ENCODE measurements at regions not wholly inside any gene's neighbourhood (a gene's known extent, or its start where the extent isn't known, plus 50 kb on each side); places are given as distances from the start of the nearest gene placed in this dataset.

GRCh38 chr5:74295676-74296075, 344.9 kb downstream of the ENC1 start:
- Histone ChIP-seq H3K9me3 (ENCODE audit: insufficient read depth, low read depth, low read length) (no peaks in the 10 kb centered on the region), H3K79me2 (ENCODE audit: insufficient read depth, low read length) (no peaks in the 10 kb centered on the region), H3K27me3 (ENCODE audit: insufficient read depth, low read length, poor library complexity, severe bottlenecking) (no peaks in the 10 kb centered on the region), H3K9ac (ENCODE audit: low read depth, low read length, poor library complexity, severe bottlenecking) (no peak overlapping the region), H4K20me1 (ENCODE audit: insufficient read depth, low read length, poor library complexity, severe bottlenecking) (no peaks in the 10 kb centered on the region), H3K4me1 (ENCODE audit: insufficient read depth, low read length, poor library complexity, severe bottlenecking) (peaks cover 9% of the 10 kb centered on the region), H3K4me3 (ENCODE audit: low read length, poor library complexity, severe bottlenecking) (no peak overlapping the region), H3F3A (ENCODE audit: low read depth) (no peaks in the 10 kb centered on the region), H3K9me2 (replicated peaks; ENCODE audit: low read depth, low read length) (no peaks in the 10 kb centered on the region), H2AFZ (ENCODE audit: low read length) (no peak overlapping the region), H3K4me2 (ENCODE audit: low read depth, low read length, poor library complexity, severe bottlenecking) (no peak overlapping the region), H3K36me3 (ENCODE audit: insufficient read depth, low read length) (no peaks in the 10 kb centered on the region)
- TF ChIP-seq EZH2phosphoT487 (IDR thresholded peaks at IDR 0.05; ENCODE audit: borderline replicate concordance) (no peak), CTCF (conservative IDR thresholded peaks at IDR 0.05; ENCODE audit: low read length) (no peak)

GRCh38 chr5:74295141-74295540, 345.4 kb downstream of the ENC1 start:
- Histone ChIP-seq H4K20me1 (ENCODE audit: insufficient read depth, low read length, poor library complexity, severe bottlenecking) (no peaks in the 10 kb centered on the region), H2AFZ (ENCODE audit: low read length) (no peak overlapping the region), H3K4me3 (ENCODE audit: low read length, poor library complexity, severe bottlenecking) (no peak overlapping the region), H3K36me3 (ENCODE audit: insufficient read depth, low read length) (no peaks in the 10 kb centered on the region), H3K9ac (ENCODE audit: low read depth, low read length, poor library complexity, severe bottlenecking) (no peak overlapping the region), H3K9me3 (ENCODE audit: insufficient read depth, low read depth, low read length) (no peaks in the 10 kb centered on the region), H3K79me2 (ENCODE audit: insufficient read depth, low read length) (no peaks in the 10 kb centered on the region), H3K4me2 (ENCODE audit: low read depth, low read length, poor library complexity, severe bottlenecking) (no peak overlapping the region), H3K27me3 (ENCODE audit: insufficient read depth, low read length, poor library complexity, severe bottlenecking) (no peaks in the 10 kb centered on the region), H3K9me2 (replicated peaks; ENCODE audit: low read depth, low read length) (no peaks in the 10 kb centered on the region), H3F3A (ENCODE audit: low read depth) (no peaks in the 10 kb centered on the region), H3K4me1 (ENCODE audit: insufficient read depth, low read length, poor library complexity, severe bottlenecking) (peaks cover 9% of the 10 kb centered on the region)
- TF ChIP-seq EZH2phosphoT487 (IDR thresholded peaks at IDR 0.05; ENCODE audit: borderline replicate concordance) (no peak), CTCF (conservative IDR thresholded peaks at IDR 0.05; ENCODE audit: low read length) (no peak)

GRCh38 chr5:74294231-74294705, 346.3 kb downstream of the ENC1 start:
- Histone ChIP-seq H3K4me1 (ENCODE audit: insufficient read depth, low read length, poor library complexity, severe bottlenecking) (peaks cover 9% of the 10 kb centered on the region), H3F3A (ENCODE audit: low read depth) (no peaks in the 10 kb centered on the region), H3K9me3 (ENCODE audit: insufficient read depth, low read depth, low read length) (no peaks in the 10 kb centered on the region), H3K9me2 (replicated peaks; ENCODE audit: low read depth, low read length) (no peaks in the 10 kb centered on the region), H3K27me3 (ENCODE audit: insufficient read depth, low read length, poor library complexity, severe bottlenecking) (no peaks in the 10 kb centered on the region), H3K36me3 (ENCODE audit: insufficient read depth, low read length) (no peaks in the 10 kb centered on the region), H4K20me1 (ENCODE audit: insufficient read depth, low read length, poor library complexity, severe bottlenecking) (no peaks in the 10 kb centered on the region), H3K4me3 (ENCODE audit: low read length, poor library complexity, severe bottlenecking) (no peak overlapping the region), H3K79me2 (ENCODE audit: insufficient read depth, low read length) (no peaks in the 10 kb centered on the region), H2AFZ (ENCODE audit: low read length) (no peak overlapping the region), H3K9ac (ENCODE audit: low read depth, low read length, poor library complexity, severe bottlenecking) (no peak overlapping the region), H3K4me2 (ENCODE audit: low read depth, low read length, poor library complexity, severe bottlenecking) (no peak overlapping the region)
- TF ChIP-seq EZH2phosphoT487 (IDR thresholded peaks at IDR 0.05; ENCODE audit: borderline replicate concordance): no peak
- TF ChIP-seq CTCF (conservative IDR thresholded peaks at IDR 0.05; ENCODE audit: low read length): no peak

Measured in Loucy (cell line).